ENCODE measurements at regions not wholly inside any gene's neighbourhood (a gene's known extent, or its start where the extent isn't known, plus 50 kb on each side); places are given as distances from the start of the nearest gene placed in this dataset.

GRCh38 chr6:76612954-76613353 lies 540.5 kb upstream of the IMPG1 start:
- no peaks in the 10 kb centered on the region for H3K36me3 ChIP-seq
- no peak for TF ChIP-seq CTCF (IDR thresholded peaks at IDR 0.05; ENCODE audit: low read depth, low read length)
- DNase-seq = no peak

GRCh38 chr6:76609160-76609559 lies 536.7 kb upstream of the IMPG1 start:
- no peak for DNase-seq
- H3K27me3 ChIP-seq = no peaks in the 10 kb centered on the region

More at GRCh38 chr6:76612954-76613353, 540.5 kb upstream of the IMPG1 start:
- Histone ChIP-seq H3K4me1 (no peaks in the 10 kb centered on the region), H3K27me3 (no peaks in the 10 kb centered on the region), H3K9me3 (no peaks in the 10 kb centered on the region; the same call in 1 of the 2 replicates), H3K4me3 (ENCODE audit: low read depth, low read length) (no peak overlapping the region)

GRCh38 chr6:76594109-76594508 lies 521.6 kb upstream of the IMPG1 start:
- H3K4me1 ChIP-seq = no peaks in the 10 kb centered on the region
- DNase-seq = no peak
- no peaks in the 10 kb centered on the region for H3K27me3 ChIP-seq
- H3K36me3 ChIP-seq = no peaks in the 10 kb centered on the region
- H3K4me3 ChIP-seq (ENCODE audit: low read depth, low read length) = no peak overlapping the region
- no peaks in the 10 kb centered on the region; the same call in 1 of the 2 replicates for H3K9me3 ChIP-seq
- no peak for TF ChIP-seq CTCF (IDR thresholded peaks at IDR 0.05; ENCODE audit: low read depth, low read length)

More at GRCh38 chr6:76609160-76609559, 536.7 kb upstream of the IMPG1 start:
- no peak for TF ChIP-seq CTCF (IDR thresholded peaks at IDR 0.05; ENCODE audit: low read depth, low read length)
- H3K4me3 ChIP-seq (ENCODE audit: low read depth, low read length) = no peak overlapping the region
- H3K36me3 ChIP-seq = no peaks in the 10 kb centered on the region
- H3K9me3 ChIP-seq = no peaks in the 10 kb centered on the region
- H3K4me1 ChIP-seq = no peaks in the 10 kb centered on the region

- H3K4me1 ChIP-seq = no peaks in the 10 kb centered on the region
- TF ChIP-seq CTCF (IDR thresholded peaks at IDR 0.05; ENCODE audit: low read depth, low read length) = no peak
- no peak for DNase-seq
- no peaks in the 10 kb centered on the region for H3K27me3 ChIP-seq
- H3K4me3 ChIP-seq (ENCODE audit: low read depth, low read length) = no peak overlapping the region
- no peaks in the 10 kb centered on the region for H3K36me3 ChIP-seq
- no peaks in the 10 kb centered on the region; the same call in 1 of the 2 replicates for H3K9me3 ChIP-seq
Measured at GRCh38 chr6:76593668-76594067, 521.2 kb upstream of the IMPG1 start.

GRCh38 chr6:76592566-76592965 lies 520.1 kb upstream of the IMPG1 start:
- Histone ChIP-seq H3K36me3 (no peaks in the 10 kb centered on the region), H3K4me3 (ENCODE audit: low read depth, low read length) (no peak overlapping the region), H3K27me3 (no peaks in the 10 kb centered on the region), H3K4me1 (no peaks in the 10 kb centered on the region), H3K9me3 (no peaks in the 10 kb centered on the region; the same call in 1 of the 2 replicates)
- no peak for DNase-seq
- no peak for TF ChIP-seq CTCF (IDR thresholded peaks at IDR 0.05; ENCODE audit: low read depth, low read length)

GRCh38 chr6:76587271-76587670 lies 514.8 kb upstream of the IMPG1 start:
- DNase-seq = no peak
- Histone ChIP-seq H3K9me3 (no peaks in the 10 kb centered on the region), H3K4me1 (no peaks in the 10 kb centered on the region), H3K36me3 (no peaks in the 10 kb centered on the region), H3K27me3 (no peaks in the 10 kb centered on the region), H3K4me3 (ENCODE audit: low read depth, low read length) (no peak overlapping the region)
- no peak for TF ChIP-seq CTCF (IDR thresholded peaks at IDR 0.05; ENCODE audit: low read depth, low read length)

All from BE2C (cell line).